Stimulated activated naive CD8-positive, alpha-beta T cell treated with anti-CD3 and anti-CD28 coated beads, Interleukin-15, Interleukin-2, amounts not matched to agents 100 ng/mL and 50 ng/mL, for 24 hours (primary cell): ENCODE measurements at regions not wholly inside any gene's neighbourhood (a gene's known extent, or its start where the extent isn't known, plus 50 kb on each side); places are given as distances from the start of the nearest gene placed in this dataset.

Experiments
- H3K27ac Mint-ChIP-seq: one replicate; pipeline ENCODE4 v1.8.0; 2021; ENCODE audit warnings: mild to moderate bottlenecking, mixed read lengths
- H3K27me3 Mint-ChIP-seq: one replicate; pipeline ENCODE4 v1.8.0; 2021; ENCODE audit warnings: mixed read lengths
- H3K36me3 Mint-ChIP-seq: one replicate; pipeline ENCODE4 v1.8.0; 2021; ENCODE audit warnings: low read depth, mixed read lengths
- H3K4me1 Mint-ChIP-seq: one replicate; pipeline ENCODE4 v1.8.0; 2021; ENCODE audit warnings: low read depth, mixed read lengths
- H3K4me3 Mint-ChIP-seq: one replicate; pipeline ENCODE4 v1.8.0; 2021; ENCODE audit warnings: mild to moderate bottlenecking, mixed read lengths
- H3K9me3 Mint-ChIP-seq: one replicate; pipeline ENCODE4 v1.8.0; 2021; ENCODE audit warnings: mixed read lengths

DNA sequence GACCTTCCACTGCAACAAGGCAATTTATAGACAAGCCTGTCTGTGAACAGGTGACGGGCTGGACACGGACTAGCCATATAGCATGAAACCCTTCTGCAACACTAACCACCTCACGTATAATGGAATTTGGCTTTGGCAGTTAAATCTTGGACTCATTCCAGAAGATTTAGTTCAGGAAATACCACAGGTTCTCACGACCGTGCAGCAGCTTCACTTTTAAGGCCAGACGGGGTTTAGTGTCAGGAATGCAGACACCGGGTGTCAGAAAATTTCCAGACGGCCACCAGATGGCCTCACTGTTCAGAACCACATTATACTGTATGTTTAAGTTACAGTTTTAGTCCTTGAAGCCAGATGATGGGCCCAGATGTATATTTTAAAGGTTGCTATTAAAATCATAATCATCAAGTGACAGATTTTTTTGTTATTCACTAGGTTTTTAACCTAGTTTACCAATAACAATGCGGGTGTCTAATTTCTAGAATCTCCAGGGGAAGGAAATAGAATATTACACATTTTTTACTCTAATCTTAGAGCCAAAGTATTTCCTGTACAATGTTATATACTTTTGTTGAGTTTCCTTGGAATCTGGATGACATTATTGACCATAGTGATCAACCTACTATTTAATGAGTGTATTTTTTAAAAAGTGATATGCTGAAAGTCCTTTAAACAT lies 90.5 kb upstream of the TMPO start:
- Mint-ChIP-seq H3K4me1 (no peaks in the 10 kb centered on the region), H3K36me3 (no peaks in the 10 kb centered on the region), H3K4me3 (no peak overlapping the region), H3K27me3 (no peaks in the 10 kb centered on the region), H3K9me3 (no peaks in the 10 kb centered on the region), H3K27ac (no peak overlapping the region)

DNA sequence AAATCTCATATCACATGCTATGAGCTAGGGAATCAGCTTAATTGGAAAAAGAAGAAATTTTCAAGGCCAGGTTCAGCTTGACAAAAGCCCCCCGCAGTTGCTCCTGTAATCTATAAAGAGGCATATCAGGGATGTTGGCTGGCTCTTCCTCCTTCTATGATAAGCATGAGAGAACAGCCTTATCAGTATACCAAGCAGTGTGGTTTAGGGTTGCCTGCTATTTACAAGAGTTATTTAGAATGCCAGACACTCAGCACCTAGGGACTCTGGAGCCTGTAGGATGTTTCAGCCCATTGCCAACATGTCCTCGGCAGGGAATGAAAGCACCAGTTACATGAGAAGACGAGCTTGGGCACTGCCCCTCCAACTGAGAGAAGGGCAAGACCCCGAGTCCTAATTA lies 89.5 kb upstream of the TMPO start:
- Mint-ChIP-seq H3K9me3 (no peaks in the 10 kb centered on the region), H3K36me3 (no peaks in the 10 kb centered on the region), H3K27ac (no peak overlapping the region), H3K27me3 (no peaks in the 10 kb centered on the region), H3K4me1 (no peaks in the 10 kb centered on the region), H3K4me3 (no peak overlapping the region)

DNA sequence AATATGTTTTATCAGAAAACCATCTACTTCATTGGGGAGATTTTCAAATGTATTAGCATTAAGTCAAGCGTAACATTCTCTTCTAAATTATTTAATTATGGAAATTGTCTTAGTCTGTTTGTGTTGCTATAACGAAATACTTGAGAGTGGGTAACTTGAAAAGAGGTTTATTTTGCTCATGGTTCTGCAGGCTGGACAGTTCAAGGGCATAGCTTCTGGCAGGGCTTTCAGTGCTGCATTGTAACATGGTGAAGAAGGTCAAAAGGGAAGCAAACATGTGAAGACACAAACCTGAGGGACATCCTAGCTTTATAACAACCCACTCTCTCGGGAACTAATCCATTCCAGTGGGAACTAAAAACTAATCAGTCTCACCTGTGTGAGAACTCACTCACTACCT lies 84.3 kb upstream of the TMPO start:
- no peak overlapping the region for H3K27ac Mint-ChIP-seq
- no peak overlapping the region for H3K4me3 Mint-ChIP-seq
- no peaks in the 10 kb centered on the region for H3K36me3 Mint-ChIP-seq
- H3K4me1 Mint-ChIP-seq, result no peaks in the 10 kb centered on the region
- peaks cover 16% of the 10 kb centered on the region for H3K27me3 Mint-ChIP-seq
- H3K9me3 Mint-ChIP-seq, result peaks cover 10% of the 10 kb centered on the region

DNA sequence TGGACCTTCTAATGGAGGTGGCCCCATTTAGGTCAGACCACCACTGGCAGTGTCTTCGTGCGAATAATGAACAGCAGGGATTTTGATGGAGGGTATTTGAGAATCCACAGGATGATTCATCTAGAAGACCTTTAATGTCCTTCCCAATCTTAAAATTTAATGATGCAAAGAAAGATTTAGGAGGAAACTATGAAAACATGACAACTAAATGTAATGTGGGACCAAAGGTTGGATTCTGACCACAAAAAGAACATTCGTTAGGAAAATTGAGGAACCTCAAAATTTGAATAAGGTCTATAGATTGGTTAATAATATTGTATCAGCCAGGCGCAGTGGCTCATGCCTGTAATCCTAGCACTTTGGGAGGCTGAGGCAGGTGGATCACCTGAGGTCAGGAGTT lies 78.2 kb upstream of the TMPO start:
- Mint-ChIP-seq H3K27ac (no peak overlapping the region), H3K4me1 (peaks cover 4% of the 10 kb centered on the region), H3K9me3 (peaks cover 10% of the 10 kb centered on the region), H3K36me3 (no peaks in the 10 kb centered on the region), H3K27me3 (peaks cover 43% of the 10 kb centered on the region), H3K4me3 (no peak overlapping the region)

DNA sequence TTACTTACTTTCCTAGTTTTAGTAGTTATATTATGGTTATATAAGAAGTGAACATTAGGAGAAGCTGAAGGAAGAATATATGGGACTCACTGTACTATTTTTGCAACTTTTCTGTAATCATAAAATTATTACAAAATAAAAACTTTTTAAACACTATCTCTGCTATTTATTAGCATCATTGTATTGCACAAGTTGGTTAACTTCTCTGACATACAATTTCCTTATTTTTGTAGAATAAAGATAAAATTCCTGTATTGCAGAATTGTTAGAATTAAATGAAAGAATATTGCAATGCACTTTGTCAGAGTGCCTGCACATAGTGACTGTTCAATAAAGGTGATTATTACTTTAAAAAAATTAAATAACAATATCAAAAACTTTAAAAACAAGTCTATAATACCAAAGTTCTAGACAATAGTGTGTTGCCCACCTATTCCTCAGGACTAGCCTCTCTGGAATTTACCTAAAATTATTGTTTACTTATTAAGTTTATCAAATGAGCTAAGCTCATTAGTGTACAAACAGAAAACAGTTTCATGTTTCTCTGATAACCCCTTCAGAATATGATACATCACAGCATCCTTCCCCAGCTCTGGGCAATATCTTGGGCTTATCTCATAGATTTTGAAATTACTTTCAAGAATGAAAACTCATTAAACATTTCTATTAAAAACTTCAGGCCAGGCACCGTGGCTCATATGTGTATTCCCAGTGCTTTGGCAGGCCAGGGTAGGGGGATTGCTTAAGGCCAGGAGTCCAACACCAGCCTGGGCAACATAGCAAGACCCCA lies 77.4 kb upstream of the TMPO start:
- Mint-ChIP-seq H3K27ac (no peak overlapping the region), H3K36me3 (no peaks in the 10 kb centered on the region), H3K4me1 (peaks cover 4% of the 10 kb centered on the region), H3K9me3 (peaks cover 10% of the 10 kb centered on the region), H3K4me3 (no peak overlapping the region), H3K27me3 (peaks cover 47% of the 10 kb centered on the region)

DNA sequence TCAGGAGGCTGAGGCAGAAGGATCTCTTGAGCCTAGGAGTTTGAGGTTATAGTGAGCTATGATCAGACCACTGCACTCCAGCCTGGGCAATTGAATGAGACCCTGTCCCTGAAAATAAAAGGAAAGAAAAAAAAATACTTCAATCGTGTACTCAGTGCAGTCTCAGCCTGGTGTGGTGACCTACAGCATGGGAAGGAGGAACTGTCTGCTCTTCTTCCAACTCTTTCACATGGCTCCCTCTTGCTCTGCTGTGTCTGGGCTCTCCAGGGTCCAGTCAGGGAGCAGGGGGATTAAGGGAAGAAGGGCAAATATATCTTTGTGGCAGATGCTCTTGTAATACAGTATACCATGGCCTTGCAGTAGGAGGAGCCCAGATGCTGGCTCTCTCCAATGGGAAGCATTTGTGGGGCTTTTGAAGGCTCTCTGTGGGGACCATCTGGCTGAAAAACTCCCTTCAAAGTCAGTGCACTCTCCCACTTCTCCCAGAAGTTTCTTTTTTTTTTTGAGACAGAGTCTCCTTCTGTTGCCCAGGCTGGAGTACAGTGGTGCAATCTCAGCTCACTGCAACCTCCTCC lies 76.6 kb upstream of the TMPO start:
- H3K4me1 Mint-ChIP-seq, result peaks cover 4% of the 10 kb centered on the region
- H3K27me3 Mint-ChIP-seq, result peaks cover 47% of the 10 kb centered on the region
- H3K9me3 Mint-ChIP-seq, result peaks cover 10% of the 10 kb centered on the region
- H3K27ac Mint-ChIP-seq, result no peak overlapping the region
- H3K4me3 Mint-ChIP-seq, result no peak overlapping the region
- no peaks in the 10 kb centered on the region for H3K36me3 Mint-ChIP-seq

DNA sequence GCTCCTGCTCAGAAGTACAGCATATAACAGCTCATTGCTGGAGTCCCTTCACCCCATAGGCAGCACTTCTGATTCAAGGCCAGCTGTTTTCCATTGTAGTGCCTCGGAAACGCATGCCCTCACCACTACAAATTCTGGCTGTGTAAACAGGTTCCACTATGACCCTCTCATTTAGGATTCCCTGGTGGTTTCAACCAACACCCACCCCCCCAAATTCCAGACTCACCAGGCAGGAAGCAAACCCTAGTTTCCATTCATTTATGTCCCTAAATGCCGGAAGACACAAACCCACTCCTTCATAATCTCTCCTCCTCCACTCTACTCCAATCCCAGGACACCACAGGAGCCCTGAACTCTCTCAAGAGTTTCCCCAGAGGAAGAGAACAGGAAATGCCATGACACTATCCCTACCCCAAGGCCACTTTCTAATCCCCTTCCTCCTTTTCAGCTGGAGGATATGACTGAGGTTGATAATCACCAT lies 75.9 kb upstream of the TMPO start:
- H3K4me3 Mint-ChIP-seq, result no peak overlapping the region
- no peaks in the 10 kb centered on the region for H3K36me3 Mint-ChIP-seq
- peaks cover 4% of the 10 kb centered on the region for H3K4me1 Mint-ChIP-seq
- peaks cover 10% of the 10 kb centered on the region for H3K9me3 Mint-ChIP-seq
- no peak overlapping the region for H3K27ac Mint-ChIP-seq
- H3K27me3 Mint-ChIP-seq, result peaks cover 53% of the 10 kb centered on the region

DNA sequence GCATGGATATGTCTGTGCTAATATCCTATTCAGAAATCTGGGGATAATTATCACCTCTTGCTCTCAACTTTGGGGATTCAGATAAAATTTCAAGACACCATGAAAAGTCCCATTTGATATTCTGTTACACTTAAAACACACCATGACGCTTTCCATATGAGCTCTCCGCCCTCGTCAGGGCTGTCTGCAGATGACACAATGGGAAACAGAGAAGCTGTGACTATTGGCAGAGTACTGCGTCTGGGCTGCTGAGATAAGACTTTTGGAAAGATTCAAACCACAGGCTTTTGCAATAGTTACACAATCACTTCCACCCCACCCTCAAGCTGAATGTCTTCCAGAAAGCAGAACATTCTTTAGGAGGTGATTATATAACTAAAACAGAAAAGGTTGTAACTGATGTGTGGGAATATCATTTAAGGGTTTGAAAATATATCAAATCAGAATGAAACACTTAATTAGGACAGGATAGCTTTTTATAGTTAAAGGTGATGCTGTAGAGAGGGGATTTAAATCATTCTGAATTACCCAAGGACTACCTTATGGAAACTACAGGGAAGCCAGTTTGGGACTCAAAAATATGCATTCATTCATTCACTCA lies 75.3 kb upstream of the TMPO start:
- H3K27me3 Mint-ChIP-seq, result peaks cover 48% of the 10 kb centered on the region
- H3K9me3 Mint-ChIP-seq, result peaks cover 5% of the 10 kb centered on the region
- no peak overlapping the region for H3K4me3 Mint-ChIP-seq
- no peak overlapping the region for H3K27ac Mint-ChIP-seq
- H3K4me1 Mint-ChIP-seq, result peaks cover 4% of the 10 kb centered on the region
- no peaks in the 10 kb centered on the region for H3K36me3 Mint-ChIP-seq

DNA sequence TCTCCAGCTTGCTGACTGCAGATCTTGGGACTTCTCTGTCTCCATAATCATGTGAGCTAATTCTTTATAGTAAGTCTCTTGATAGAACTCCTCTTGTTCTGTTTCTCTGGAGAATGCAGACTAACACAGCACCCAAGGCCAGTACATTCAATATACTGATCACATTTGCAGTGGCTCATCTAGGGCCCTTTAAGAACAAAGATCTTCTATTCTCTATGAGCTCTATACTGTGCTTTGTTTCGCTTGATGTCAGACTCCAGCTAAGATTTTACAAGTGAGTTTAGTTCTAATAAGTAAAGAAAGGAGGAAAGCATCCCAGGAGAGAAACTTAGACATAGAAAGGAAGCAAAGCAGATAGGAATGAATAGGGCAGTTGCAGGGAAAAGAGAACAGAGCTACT lies 69.3 kb upstream of the TMPO start:
- H3K4me1 Mint-ChIP-seq, result no peaks in the 10 kb centered on the region
- peaks cover 38% of the 10 kb centered on the region for H3K27me3 Mint-ChIP-seq
- H3K9me3 Mint-ChIP-seq, result no peaks in the 10 kb centered on the region
- H3K36me3 Mint-ChIP-seq, result no peaks in the 10 kb centered on the region
- no peak overlapping the region for H3K4me3 Mint-ChIP-seq
- no peak overlapping the region for H3K27ac Mint-ChIP-seq

DNA sequence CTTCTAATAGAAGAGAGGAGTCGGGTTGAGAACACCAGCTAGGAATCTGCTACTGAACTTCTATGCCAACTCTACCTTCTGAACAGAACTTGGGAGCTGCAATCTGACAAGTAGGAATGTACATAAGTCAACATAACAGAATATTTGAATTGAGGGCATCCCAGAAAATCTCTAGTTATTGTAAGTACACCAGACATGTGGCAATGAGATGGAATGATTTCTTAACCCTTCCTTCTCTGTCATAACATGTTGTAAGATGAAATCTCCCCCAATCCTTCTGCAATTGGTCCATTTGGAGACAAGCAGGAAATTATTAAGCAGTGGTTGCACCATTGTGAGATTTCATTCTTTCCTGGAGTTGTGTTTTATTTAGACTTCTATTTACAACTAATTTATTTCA lies 68.7 kb upstream of the TMPO start:
- H3K9me3 Mint-ChIP-seq, result no peaks in the 10 kb centered on the region
- no peak overlapping the region for H3K4me3 Mint-ChIP-seq
- H3K4me1 Mint-ChIP-seq, result no peaks in the 10 kb centered on the region
- H3K36me3 Mint-ChIP-seq, result no peaks in the 10 kb centered on the region
- H3K27ac Mint-ChIP-seq, result no peak overlapping the region
- peaks cover 40% of the 10 kb centered on the region for H3K27me3 Mint-ChIP-seq

DNA sequence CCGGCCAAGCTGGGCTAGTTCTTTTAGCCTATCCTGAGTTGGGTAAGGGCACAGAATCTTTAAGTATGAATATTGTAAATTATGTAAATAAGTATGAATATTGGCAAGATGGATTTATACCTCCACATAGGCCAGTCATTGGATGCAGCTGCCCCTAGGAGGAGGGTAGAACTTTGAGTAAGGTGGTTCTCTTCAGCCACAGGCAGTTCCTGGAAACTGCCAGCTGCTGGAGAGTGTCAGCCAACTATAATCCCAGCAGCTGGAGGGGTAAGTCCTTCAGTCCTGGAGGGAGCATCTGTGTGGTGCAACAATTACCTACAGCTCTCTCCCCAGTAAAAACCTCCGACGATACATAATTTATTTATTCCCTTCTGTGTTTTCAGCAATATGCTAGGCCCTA lies 65.8 kb upstream of the TMPO start:
- Mint-ChIP-seq H3K36me3 (no peaks in the 10 kb centered on the region), H3K4me1 (peaks cover 9% of the 10 kb centered on the region), H3K27ac (no peak overlapping the region), H3K4me3 (no peak overlapping the region), H3K27me3 (peaks cover 32% of the 10 kb centered on the region), H3K9me3 (no peaks in the 10 kb centered on the region)

DNA sequence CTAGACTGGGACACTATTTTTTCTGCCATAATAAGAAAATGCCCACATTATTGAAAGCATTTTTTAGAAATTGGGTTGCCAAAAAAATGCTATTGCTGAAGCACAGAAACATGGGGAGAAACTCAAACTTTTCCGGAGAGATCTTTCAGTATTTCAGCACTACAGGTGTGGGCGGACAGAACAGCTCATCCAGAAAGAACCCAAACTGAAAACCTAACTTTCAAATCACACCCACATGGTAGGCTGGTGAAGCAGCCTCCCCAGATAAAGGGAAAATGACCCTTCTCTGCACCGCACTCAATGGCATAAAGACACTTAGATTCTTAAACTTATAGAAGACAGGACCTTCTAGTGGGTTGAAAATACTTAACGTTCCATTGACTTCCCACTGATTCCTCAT lies 62.3 kb upstream of the TMPO start:
- Mint-ChIP-seq H3K4me1 (peaks cover 17% of the 10 kb centered on the region), H3K27ac (peak overlapping the region; percentile 28), H3K36me3 (no peaks in the 10 kb centered on the region), H3K9me3 (no peaks in the 10 kb centered on the region), H3K4me3 (no peak overlapping the region), H3K27me3 (peaks cover 37% of the 10 kb centered on the region)

DNA sequence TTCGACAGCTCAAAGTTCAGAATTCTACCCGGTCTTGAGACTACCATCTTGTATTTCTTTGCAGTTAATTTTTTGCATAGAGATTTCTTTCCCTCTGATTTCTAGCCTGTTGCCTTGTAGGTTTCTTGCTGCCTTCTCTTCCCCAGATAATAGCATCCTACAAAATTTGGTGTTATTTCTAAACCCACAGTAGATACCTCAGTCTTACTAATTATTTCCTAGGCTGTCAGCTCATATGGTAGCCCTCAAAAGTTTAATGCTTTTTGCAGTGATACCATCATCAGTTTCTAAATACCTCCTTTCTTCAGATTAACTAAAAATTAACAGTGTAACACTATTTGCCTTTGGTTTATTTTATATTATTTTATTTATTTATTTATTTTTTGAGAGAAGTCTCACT lies 61.9 kb upstream of the TMPO start:
- no peak overlapping the region for H3K4me3 Mint-ChIP-seq
- H3K27me3 Mint-ChIP-seq, result peaks cover 33% of the 10 kb centered on the region
- no peaks in the 10 kb centered on the region for H3K9me3 Mint-ChIP-seq
- no peaks in the 10 kb centered on the region for H3K36me3 Mint-ChIP-seq
- H3K4me1 Mint-ChIP-seq, result peaks cover 17% of the 10 kb centered on the region
- H3K27ac Mint-ChIP-seq, result peak overlapping the region; percentile 28

DNA sequence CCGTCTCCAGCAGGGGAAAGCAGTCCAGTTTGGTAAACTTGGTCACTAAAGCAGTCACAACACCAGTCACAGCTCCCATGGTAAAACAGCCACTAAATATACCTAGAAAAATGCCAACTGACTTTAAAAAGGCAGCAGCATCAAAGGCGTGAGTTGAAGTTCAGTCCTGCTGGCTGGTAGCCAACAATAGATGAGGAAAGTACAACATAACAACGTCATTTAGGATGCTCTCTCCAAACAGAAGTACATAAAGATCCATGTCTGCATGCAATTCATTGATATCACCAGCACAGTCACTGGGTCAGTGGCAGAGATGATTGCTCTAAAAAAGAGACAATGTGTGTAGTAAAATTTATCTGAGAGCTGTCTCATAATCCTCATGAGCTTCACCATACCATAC lies 59.3 kb upstream of the TMPO start:
- Mint-ChIP-seq H3K27ac (no peak overlapping the region), H3K4me1 (peaks cover 17% of the 10 kb centered on the region), H3K4me3 (no peak overlapping the region), H3K9me3 (no peaks in the 10 kb centered on the region), H3K27me3 (peaks cover 30% of the 10 kb centered on the region), H3K36me3 (no peaks in the 10 kb centered on the region)
